ENCODE measurements at regions not wholly inside any gene's neighbourhood (a gene's known extent, or its start where the extent isn't known, plus 50 kb on each side); places are given as distances from the start of the nearest gene placed in this dataset.

DNA sequence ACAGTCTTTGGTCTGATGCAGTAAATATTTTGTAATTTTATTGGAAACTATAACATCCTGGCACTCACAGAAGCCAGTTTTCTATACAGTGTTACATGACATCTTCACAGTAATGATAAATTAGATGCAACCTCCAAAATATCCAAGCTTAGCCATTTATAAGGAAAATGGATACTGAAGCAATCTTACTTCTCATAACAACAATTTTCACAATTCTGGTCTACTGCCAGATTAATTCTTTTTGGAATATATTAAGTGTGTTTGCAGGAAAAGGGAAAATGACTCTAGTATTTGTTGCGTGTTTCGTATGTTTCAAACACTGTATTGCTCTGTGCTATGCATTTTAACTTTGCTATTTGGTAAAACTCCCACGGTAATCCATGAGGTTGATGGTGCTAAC lies 1870.9 kb downstream of the ARAP2 start:
- ChIA-PET CTCF (no interaction called here), POLR2A (no interaction called here), RAD21 (ENCODE audit: low non-redundant PET in 1 of 2, low total read pairs in 2 of 2, uncharacterized antibody in 2 of 2, unreplicated experiment in 2 of 2) (no interaction called here)
- H3K9me3 ChIP-seq (ENCODE audit: control insufficient read depth in 1 of 2, insufficient read depth in 1 of 2, low read depth in 1 of 2, low read length in 2 of 2): no peaks in the 10 kb centered on the region
- no peak overlapping the region for H3K4me3 ChIP-seq (replicated peaks in 1 of 2; ENCODE audit: low read depth in 1 of 2, low read length in 2 of 2)
- ATAC-seq (no peak), DNase-seq (ENCODE audit: low read depth, low spot score) (no peak)
- no peaks in the 10 kb centered on the region for H3K36me3 ChIP-seq (ENCODE audit: control insufficient read depth in 1 of 2, insufficient read depth in 2 of 2, low read length in 2 of 2)
- H2AFZ ChIP-seq (ENCODE audit: low read depth, low read length, poor library complexity, severe bottlenecking): no peak overlapping the region
- no peaks in the 10 kb centered on the region for H3K79me2 ChIP-seq (ENCODE audit: insufficient read depth, low read length)
- H4K20me1 ChIP-seq (ENCODE audit: insufficient read depth): no peaks in the 10 kb centered on the region
- no peaks in the 10 kb centered on the region for H3K4me1 ChIP-seq (ENCODE audit: control insufficient read depth in 1 of 2, insufficient read depth in 2 of 2, low read length in 2 of 2)
- H3K4me2 ChIP-seq (ENCODE audit: low read length): no peak overlapping the region
- no peak overlapping the region for H3K9ac ChIP-seq (ENCODE audit: low read length)
- BruUV-seq (replicated peaks): no TSS peak
- TF ChIP-seq EZH2phosphoT487 (IDR thresholded peaks at IDR 0.05; ENCODE audit: borderline replicate concordance): no peak
- TF ChIP-seq ZFX (IDR thresholded peaks at IDR 0.05): no peak
- no peak for TF ChIP-seq SP1 (IDR thresholded peaks at IDR 0.05; ENCODE audit: low read depth)
- no peak for TF ChIP-seq SIN3A (IDR thresholded peaks at IDR 0.05; ENCODE audit: low read depth)
- TF ChIP-seq, protein P1, sequence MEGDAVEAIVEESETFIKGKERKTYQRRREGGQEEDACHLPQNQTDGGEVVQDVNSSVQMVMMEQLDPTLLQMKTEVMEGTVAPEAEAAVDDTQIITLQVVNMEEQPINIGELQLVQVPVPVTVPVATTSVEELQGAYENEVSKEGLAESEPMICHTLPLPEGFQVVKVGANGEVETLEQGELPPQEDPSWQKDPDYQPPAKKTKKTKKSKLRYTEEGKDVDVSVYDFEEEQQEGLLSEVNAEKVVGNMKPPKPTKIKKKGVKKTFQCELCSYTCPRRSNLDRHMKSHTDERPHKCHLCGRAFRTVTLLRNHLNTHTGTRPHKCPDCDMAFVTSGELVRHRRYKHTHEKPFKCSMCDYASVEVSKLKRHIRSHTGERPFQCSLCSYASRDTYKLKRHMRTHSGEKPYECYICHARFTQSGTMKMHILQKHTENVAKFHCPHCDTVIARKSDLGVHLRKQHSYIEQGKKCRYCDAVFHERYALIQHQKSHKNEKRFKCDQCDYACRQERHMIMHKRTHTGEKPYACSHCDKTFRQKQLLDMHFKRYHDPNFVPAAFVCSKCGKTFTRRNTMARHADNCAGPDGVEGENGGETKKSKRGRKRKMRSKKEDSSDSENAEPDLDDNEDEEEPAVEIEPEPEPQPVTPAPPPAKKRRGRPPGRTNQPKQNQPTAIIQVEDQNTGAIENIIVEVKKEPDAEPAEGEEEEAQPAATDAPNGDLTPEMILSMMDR (IDR thresholded peaks at IDR 0.05 in 2 of 3, conservative IDR thresholded peaks at IDR 0.05 in 1 of 3; ENCODE audit: borderline replicate concordance in 1 of 3, insufficient read depth in 1 of 3, low read depth in 2 of 3, low read length in 2 of 3): no peak
- no peak for TF ChIP-seq TCF7L2 (IDR thresholded peaks at IDR 0.05; ENCODE audit: borderline replicate concordance, extremely low read depth, insufficient read depth, insufficient read length)
- TF ChIP-seq, protein P2, sequence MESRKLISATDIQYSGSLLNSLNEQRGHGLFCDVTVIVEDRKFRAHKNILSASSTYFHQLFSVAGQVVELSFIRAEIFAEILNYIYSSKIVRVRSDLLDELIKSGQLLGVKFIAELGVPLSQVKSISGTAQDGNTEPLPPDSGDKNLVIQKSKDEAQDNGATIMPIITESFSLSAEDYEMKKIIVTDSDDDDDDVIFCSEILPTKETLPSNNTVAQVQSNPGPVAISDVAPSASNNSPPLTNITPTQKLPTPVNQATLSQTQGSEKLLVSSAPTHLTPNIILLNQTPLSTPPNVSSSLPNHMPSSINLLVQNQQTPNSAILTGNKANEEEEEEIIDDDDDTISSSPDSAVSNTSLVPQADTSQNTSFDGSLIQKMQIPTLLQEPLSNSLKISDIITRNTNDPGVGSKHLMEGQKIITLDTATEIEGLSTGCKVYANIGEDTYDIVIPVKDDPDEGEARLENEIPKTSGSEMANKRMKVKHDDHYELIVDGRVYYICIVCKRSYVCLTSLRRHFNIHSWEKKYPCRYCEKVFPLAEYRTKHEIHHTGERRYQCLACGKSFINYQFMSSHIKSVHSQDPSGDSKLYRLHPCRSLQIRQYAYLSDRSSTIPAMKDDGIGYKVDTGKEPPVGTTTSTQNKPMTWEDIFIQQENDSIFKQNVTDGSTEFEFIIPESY (IDR thresholded peaks at IDR 0.05; ENCODE audit: extremely low read depth, insufficient replicate concordance, low read length): no peak
- TF ChIP-seq CBX3 (IDR thresholded peaks at IDR 0.05; ENCODE audit: low read depth): no peak
- no peak for TF ChIP-seq CEBPB (IDR thresholded peaks at IDR 0.05; ENCODE audit: low read depth)
- TF ChIP-seq, protein P3, sequence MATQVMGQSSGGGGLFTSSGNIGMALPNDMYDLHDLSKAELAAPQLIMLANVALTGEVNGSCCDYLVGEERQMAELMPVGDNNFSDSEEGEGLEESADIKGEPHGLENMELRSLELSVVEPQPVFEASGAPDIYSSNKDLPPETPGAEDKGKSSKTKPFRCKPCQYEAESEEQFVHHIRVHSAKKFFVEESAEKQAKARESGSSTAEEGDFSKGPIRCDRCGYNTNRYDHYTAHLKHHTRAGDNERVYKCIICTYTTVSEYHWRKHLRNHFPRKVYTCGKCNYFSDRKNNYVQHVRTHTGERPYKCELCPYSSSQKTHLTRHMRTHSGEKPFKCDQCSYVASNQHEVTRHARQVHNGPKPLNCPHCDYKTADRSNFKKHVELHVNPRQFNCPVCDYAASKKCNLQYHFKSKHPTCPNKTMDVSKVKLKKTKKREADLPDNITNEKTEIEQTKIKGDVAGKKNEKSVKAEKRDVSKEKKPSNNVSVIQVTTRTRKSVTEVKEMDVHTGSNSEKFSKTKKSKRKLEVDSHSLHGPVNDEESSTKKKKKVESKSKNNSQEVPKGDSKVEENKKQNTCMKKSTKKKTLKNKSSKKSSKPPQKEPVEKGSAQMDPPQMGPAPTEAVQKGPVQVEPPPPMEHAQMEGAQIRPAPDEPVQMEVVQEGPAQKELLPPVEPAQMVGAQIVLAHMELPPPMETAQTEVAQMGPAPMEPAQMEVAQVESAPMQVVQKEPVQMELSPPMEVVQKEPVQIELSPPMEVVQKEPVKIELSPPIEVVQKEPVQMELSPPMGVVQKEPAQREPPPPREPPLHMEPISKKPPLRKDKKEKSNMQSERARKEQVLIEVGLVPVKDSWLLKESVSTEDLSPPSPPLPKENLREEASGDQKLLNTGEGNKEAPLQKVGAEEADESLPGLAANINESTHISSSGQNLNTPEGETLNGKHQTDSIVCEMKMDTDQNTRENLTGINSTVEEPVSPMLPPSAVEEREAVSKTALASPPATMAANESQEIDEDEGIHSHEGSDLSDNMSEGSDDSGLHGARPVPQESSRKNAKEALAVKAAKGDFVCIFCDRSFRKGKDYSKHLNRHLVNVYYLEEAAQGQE (IDR thresholded peaks at IDR 0.05; ENCODE audit: low read depth): no peak
- TF ChIP-seq POLR2A (IDR thresholded peaks at IDR 0.05; ENCODE audit: borderline replicate concordance, extremely low read depth, insufficient read depth, insufficient read length): no peak
- no peak for TF ChIP-seq EZH2 (IDR thresholded peaks at IDR 0.05)
- TF ChIP-seq YY1 (IDR thresholded peaks at IDR 0.05; ENCODE audit: extremely low read depth, insufficient replicate concordance, low read depth, low read length): no peak
- TF ChIP-seq, protein P4, sequence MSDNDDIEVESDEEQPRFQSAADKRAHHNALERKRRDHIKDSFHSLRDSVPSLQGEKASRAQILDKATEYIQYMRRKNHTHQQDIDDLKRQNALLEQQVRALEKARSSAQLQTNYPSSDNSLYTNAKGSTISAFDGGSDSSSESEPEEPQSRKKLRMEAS (IDR thresholded peaks at IDR 0.05): no peak
- TF ChIP-seq EGR1 (IDR thresholded peaks at IDR 0.05; ENCODE audit: low read depth): no peak
- TF ChIP-seq ELF1 (IDR thresholded peaks at IDR 0.05; ENCODE audit: borderline replicate concordance, low read depth): no peak
- no peak for TF ChIP-seq POLR2AphosphoS5 (IDR thresholded peaks at IDR 0.05; ENCODE audit: low read depth, low read length)
- TF ChIP-seq ZNF274 (IDR thresholded peaks at IDR 0.05; ENCODE audit: low read depth, low read length): no peak
- H3K9me2 ChIP-seq (ENCODE audit: insufficient read depth): no peaks in the 10 kb centered on the region
- H3K27ac ChIP-seq (ENCODE audit: low read depth, low read length): no peak overlapping the region
- no peaks in the 10 kb centered on the region for H3K27me3 ChIP-seq (ENCODE audit: insufficient read depth, low read length)
- intact Hi-C loops (cut with micrococcal nuclease): no loop called here

Data from HCT116 (cell line).